ENCODE measurements at regions not wholly inside any gene's neighbourhood (a gene's known extent, or its start where the extent isn't known, plus 50 kb on each side); places are given as distances from the start of the nearest gene placed in this dataset.

- DNase-seq (ENCODE audit: low read depth): no peak
- no peak overlapping the region for H3K4me3 ChIP-seq (ENCODE audit: low read length)
- TF ChIP-seq CTCF (conservative IDR thresholded peaks at IDR 0.05; ENCODE audit: low read depth, low read length): no peak
These were observed 1589.4 kb downstream of the MAT2B start for GRCh38 chr5:165094782-165095181.

- TF ChIP-seq CTCF (conservative IDR thresholded peaks at IDR 0.05; ENCODE audit: low read depth, low read length): no peak
- DNase-seq (ENCODE audit: low read depth): no peak
- no peak overlapping the region for H3K4me3 ChIP-seq (ENCODE audit: low read length)
These were observed 1596.3 kb downstream of the MAT2B start for GRCh38 chr5:165101709-165102108.

- DNase-seq (ENCODE audit: low read depth): no peak
- no peak overlapping the region for H3K4me3 ChIP-seq (ENCODE audit: low read length)
- no peak for TF ChIP-seq CTCF (conservative IDR thresholded peaks at IDR 0.05; ENCODE audit: low read depth, low read length)
These were observed 1599.2 kb downstream of the MAT2B start for GRCh38 chr5:165104611-165105010.

- TF ChIP-seq CTCF (conservative IDR thresholded peaks at IDR 0.05; ENCODE audit: low read depth, low read length): no peak
- no peak overlapping the region for H3K4me3 ChIP-seq (ENCODE audit: low read length)
- DNase-seq (ENCODE audit: low read depth): no peak
These were observed 1603.4 kb downstream of the MAT2B start for GRCh38 chr5:165108809-165109208.

- H3K4me3 ChIP-seq (ENCODE audit: low read length): no peak overlapping the region
- TF ChIP-seq CTCF (conservative IDR thresholded peaks at IDR 0.05; ENCODE audit: low read depth, low read length): no peak
- no peak for DNase-seq (ENCODE audit: low read depth)
These were observed 1613.8 kb downstream of the MAT2B start for GRCh38 chr5:165119175-165119574.

GRCh38 chr5:165126598-165126997 lies 1621.2 kb downstream of the MAT2B start:
- no peak overlapping the region for H3K4me3 ChIP-seq (ENCODE audit: low read length)
- peak; percentile 54 for DNase-seq (ENCODE audit: low read depth)
- no peak for TF ChIP-seq CTCF (conservative IDR thresholded peaks at IDR 0.05; ENCODE audit: low read depth, low read length)

- H3K4me3 ChIP-seq (ENCODE audit: low read length): no peak overlapping the region
- DNase-seq (ENCODE audit: low read depth): no peak
- TF ChIP-seq CTCF (conservative IDR thresholded peaks at IDR 0.05; ENCODE audit: low read depth, low read length): no peak
These were observed 1622.5 kb downstream of the MAT2B start for GRCh38 chr5:165127941-165128340.
